ENCODE measurements at regions not wholly inside any gene's neighbourhood (a gene's known extent, or its start where the extent isn't known, plus 50 kb on each side); places are given as distances from the start of the nearest gene placed in this dataset.

DNA sequence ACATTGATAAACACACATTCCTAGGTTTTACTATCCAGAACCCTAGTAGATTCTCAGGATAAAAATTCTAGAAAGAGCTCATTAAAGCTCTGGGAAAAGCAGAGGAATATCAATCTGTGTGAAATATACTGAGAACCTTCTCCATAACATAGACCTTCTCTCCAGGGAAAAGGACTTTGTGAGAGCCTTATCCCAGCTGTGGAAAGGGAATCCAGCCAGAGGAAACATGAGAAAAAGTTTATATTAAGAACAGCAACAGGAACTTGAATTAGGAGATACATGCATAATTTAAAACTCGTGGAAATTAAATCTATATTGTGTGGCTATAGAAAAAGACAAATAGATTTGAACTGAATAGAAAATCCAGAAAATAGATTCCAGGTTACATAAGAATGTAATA is 1639.9 kb downstream of the EFNB2 start:
- Histone ChIP-seq H3K36me3 (ENCODE audit: control insufficient read depth, insufficient read depth, low read length) (no peaks in the 10 kb centered on the region), H3K27me3 (ENCODE audit: control insufficient read depth, insufficient read depth, low read length) (no peaks in the 10 kb centered on the region), H3K27ac (ENCODE audit: insufficient read depth, low read length, poor library complexity, severe bottlenecking) (no peak overlapping the region), H3K9me3 (ENCODE audit: control insufficient read depth in 2 of 2, low read length in 2 of 2) (no peaks in the 10 kb centered on the region), H3K4me1 (ENCODE audit: control insufficient read depth, insufficient read depth, low read length, poor library complexity, severe bottlenecking) (no peaks in the 10 kb centered on the region), H3K4me3 (ENCODE audit: low read depth, low read length) (no peak overlapping the region)
- Mint-ChIP-seq H3K27ac (no peak overlapping the region), H3K27me3 (no peaks in the 10 kb centered on the region), H3K36me3 (no peaks in the 10 kb centered on the region), H3K4me1 (no peaks in the 10 kb centered on the region), H3K9me3 (peaks cover 0 to 8% (median 4%) of the 10 kb centered on the region in 7 donors), H3K4me3 (no peak overlapping the region)
- ATAC-seq (ENCODE audit: low read depth in 2 of 2), result no peak
- no peak for DNase-seq

DNA sequence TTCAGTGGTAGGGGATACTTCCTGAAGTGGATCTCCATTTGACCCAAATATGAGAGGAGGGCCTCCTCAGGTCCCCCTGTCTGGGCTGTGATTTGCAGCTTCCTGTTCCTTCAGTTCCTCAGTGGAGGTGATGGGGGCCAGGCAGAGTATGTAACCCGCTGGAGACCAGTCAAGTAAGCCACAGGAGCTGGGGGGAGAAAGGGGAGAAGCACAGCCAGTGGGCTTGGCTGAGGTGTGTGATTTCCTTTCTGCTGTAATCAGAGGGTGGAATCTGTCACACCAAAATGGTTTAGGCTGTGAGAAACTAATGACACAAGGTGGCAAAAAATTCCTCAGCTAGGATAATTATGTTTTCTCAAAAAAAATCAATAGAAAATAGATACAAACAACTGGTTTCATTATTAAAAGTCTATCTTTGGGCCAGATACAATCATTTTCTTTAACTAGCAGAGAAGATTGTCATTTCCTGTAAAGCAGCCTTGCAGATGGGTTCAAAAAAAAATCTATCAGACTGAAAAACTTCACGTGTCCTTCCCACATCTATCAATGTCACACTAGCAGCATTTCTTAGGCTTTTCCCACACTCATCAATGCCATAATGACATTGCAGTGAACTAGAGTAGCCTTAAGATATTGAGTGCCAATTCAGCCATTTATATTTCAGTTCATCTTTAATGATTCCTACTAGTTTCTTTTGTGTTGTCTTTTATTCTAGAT is 1660.3 kb downstream of the EFNB2 start:
- H3K27ac ChIP-seq (ENCODE audit: insufficient read depth, low read length, poor library complexity, severe bottlenecking), result no peak overlapping the region
- ATAC-seq (ENCODE audit: low read depth in 2 of 2) (no peak), DNase-seq (no peak)
- no peaks in the 10 kb centered on the region for H3K27me3 Mint-ChIP-seq
- no peak overlapping the region for H3K27ac Mint-ChIP-seq
- H3K36me3 ChIP-seq (ENCODE audit: control insufficient read depth, insufficient read depth, low read length), result no peaks in the 10 kb centered on the region
- H3K4me3 Mint-ChIP-seq, result no peak overlapping the region
- no peaks in the 10 kb centered on the region for H3K27me3 ChIP-seq (ENCODE audit: control insufficient read depth, insufficient read depth, low read length)
- no peak overlapping the region for H3K4me3 ChIP-seq (ENCODE audit: low read depth, low read length)
- no peaks in the 10 kb centered on the region for H3K9me3 ChIP-seq (ENCODE audit: control insufficient read depth in 2 of 2, low read length in 2 of 2)
- H3K4me1 ChIP-seq (ENCODE audit: control insufficient read depth, insufficient read depth, low read length, poor library complexity, severe bottlenecking), result no peaks in the 10 kb centered on the region
- no peaks in the 10 kb centered on the region for H3K4me1 Mint-ChIP-seq
- peaks cover 0 to 7% (median 3%) of the 10 kb centered on the region in 7 donors for H3K9me3 Mint-ChIP-seq
- no peaks in the 10 kb centered on the region for H3K36me3 Mint-ChIP-seq

DNA sequence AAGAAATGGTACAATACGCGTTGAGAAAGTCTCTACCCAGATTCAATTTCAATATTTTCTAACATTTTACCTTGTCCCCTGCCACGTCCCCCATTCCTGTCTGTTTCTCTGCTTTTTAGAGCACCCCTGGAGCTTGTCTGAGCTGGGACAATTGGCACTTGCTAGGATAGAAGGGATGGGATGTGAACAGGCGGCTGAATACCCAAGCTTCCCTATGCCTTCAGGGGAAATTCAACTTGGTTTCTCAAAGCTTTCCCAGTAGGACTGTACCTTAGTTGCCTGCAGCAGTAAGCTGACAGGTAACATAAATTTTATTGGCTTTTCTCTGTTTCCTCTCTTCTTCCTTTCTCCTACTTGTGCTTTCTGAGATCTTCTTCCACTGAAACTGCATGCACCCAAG is 1663.3 kb downstream of the EFNB2 start:
- H3K27ac Mint-ChIP-seq, result no peak overlapping the region
- no peaks in the 10 kb centered on the region for H3K27me3 Mint-ChIP-seq
- no peak overlapping the region for H3K27ac ChIP-seq (ENCODE audit: insufficient read depth, low read length, poor library complexity, severe bottlenecking)
- no peaks in the 10 kb centered on the region for H3K36me3 ChIP-seq (ENCODE audit: control insufficient read depth, insufficient read depth, low read length)
- no peak overlapping the region for H3K4me3 Mint-ChIP-seq
- ATAC-seq (ENCODE audit: low read depth in 2 of 2), result no peak
- no peaks in the 10 kb centered on the region for H3K36me3 Mint-ChIP-seq
- no peaks in the 10 kb centered on the region for H3K9me3 ChIP-seq (ENCODE audit: control insufficient read depth in 2 of 2, low read length in 2 of 2)
- H3K4me1 ChIP-seq (ENCODE audit: control insufficient read depth, insufficient read depth, low read length, poor library complexity, severe bottlenecking), result no peaks in the 10 kb centered on the region
- H3K4me1 Mint-ChIP-seq, result no peaks in the 10 kb centered on the region
- peaks cover 0 to 8% (median 3%) of the 10 kb centered on the region in 7 donors for H3K9me3 Mint-ChIP-seq
- no peak for DNase-seq
- H3K4me3 ChIP-seq (ENCODE audit: low read depth, low read length), result no peak overlapping the region
- no peaks in the 10 kb centered on the region for H3K27me3 ChIP-seq (ENCODE audit: control insufficient read depth, insufficient read depth, low read length)

DNA sequence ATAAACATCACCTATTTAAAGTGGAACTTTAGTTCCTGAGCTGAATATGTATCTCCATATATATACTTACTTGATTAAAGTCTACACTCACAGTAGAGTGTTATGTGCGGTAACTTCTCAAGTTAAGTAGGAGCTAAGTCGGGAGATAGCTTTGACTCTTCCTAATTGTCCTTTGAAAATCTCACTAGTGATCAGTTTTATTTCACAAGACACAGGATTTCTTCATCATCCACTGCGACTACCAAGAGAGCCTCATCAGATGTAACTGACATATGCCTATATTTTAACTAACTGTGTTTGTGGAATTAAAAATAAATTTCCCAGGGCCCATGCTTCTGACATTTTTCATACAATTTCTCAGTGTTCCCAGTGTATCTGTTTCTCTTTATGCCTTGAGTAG is 1664.0 kb downstream of the EFNB2 start:
- no peaks in the 10 kb centered on the region for H3K36me3 Mint-ChIP-seq
- no peak for ATAC-seq (ENCODE audit: low read depth in 2 of 2)

DNA sequence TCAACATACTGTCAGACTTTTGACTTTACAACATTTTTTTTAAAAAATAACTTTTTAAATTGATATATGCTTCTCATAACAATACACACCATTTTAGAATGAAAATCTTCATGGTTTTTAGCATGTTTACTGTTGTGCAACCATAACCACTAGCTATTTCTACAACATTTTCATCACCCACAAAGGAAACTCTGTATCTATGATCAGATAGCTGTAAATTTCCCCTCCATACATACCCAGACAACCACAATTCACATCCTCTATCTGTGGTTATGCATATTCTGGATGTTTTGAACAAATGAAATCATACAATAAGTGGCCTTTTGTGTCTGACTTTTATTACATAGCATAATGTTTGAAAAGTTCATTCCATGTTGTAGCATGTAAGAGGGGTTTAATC is 1666.0 kb downstream of the EFNB2 start:
- H3K36me3 Mint-ChIP-seq, result no peaks in the 10 kb centered on the region
- ATAC-seq (ENCODE audit: low read depth in 2 of 2), result no peak
- H3K9me3 ChIP-seq (ENCODE audit: control insufficient read depth in 2 of 2, low read length in 2 of 2), result no peaks in the 10 kb centered on the region
- H3K27ac Mint-ChIP-seq, result no peak overlapping the region
- H3K27me3 Mint-ChIP-seq, result no peaks in the 10 kb centered on the region
- H3K4me1 ChIP-seq (ENCODE audit: control insufficient read depth, insufficient read depth, low read length, poor library complexity, severe bottlenecking), result no peaks in the 10 kb centered on the region
- peaks cover 0 to 13% (median 4%) of the 10 kb centered on the region in 7 donors for H3K9me3 Mint-ChIP-seq
- no peak for DNase-seq
- no peak overlapping the region for H3K4me3 Mint-ChIP-seq
- no peaks in the 10 kb centered on the region for H3K27me3 ChIP-seq (ENCODE audit: control insufficient read depth, insufficient read depth, low read length)
- H3K27ac ChIP-seq (ENCODE audit: insufficient read depth, low read length, poor library complexity, severe bottlenecking), result no peak overlapping the region
- H3K36me3 ChIP-seq (ENCODE audit: control insufficient read depth, insufficient read depth, low read length), result no peaks in the 10 kb centered on the region
- no peak overlapping the region for H3K4me3 ChIP-seq (ENCODE audit: low read depth, low read length)
- H3K4me1 Mint-ChIP-seq, result no peaks in the 10 kb centered on the region

More for the DNA sequence above, 1664.0 kb downstream of the EFNB2 start:
- H3K27ac ChIP-seq (ENCODE audit: insufficient read depth, low read length, poor library complexity, severe bottlenecking), result no peak overlapping the region
- Mint-ChIP-seq H3K27ac (no peak overlapping the region), H3K9me3 (peaks cover 0 to 9% (median 3%) of the 10 kb centered on the region in 7 donors), H3K4me1 (no peaks in the 10 kb centered on the region), H3K27me3 (no peaks in the 10 kb centered on the region), H3K4me3 (no peak overlapping the region)
- no peak overlapping the region for H3K4me3 ChIP-seq (ENCODE audit: low read depth, low read length)
- no peaks in the 10 kb centered on the region for H3K9me3 ChIP-seq (ENCODE audit: control insufficient read depth in 2 of 2, low read length in 2 of 2)
- no peaks in the 10 kb centered on the region for H3K4me1 ChIP-seq (ENCODE audit: control insufficient read depth, insufficient read depth, low read length, poor library complexity, severe bottlenecking)
- no peaks in the 10 kb centered on the region for H3K27me3 ChIP-seq (ENCODE audit: control insufficient read depth, insufficient read depth, low read length)
- no peaks in the 10 kb centered on the region for H3K36me3 ChIP-seq (ENCODE audit: control insufficient read depth, insufficient read depth, low read length)
- DNase-seq, result no peak

DNA sequence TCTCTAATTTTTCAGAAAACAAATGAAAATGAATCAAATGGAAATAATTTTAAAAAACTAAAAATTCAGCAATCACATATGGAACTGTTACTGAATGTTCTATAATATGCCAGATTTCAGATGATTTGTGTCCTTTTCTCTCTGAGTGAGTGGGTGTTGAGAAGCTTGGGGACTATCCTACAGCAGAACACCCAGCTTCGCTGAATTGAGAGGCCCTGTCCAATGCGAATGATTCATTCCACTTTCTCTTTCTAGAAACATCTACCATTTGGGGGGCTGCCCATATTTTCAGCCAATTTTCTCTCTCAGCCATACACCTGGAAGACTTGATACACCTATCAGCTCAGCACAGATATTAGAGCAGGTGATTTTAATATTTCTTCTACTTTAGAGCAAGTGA is 1666.7 kb downstream of the EFNB2 start:
- Histone ChIP-seq H3K27me3 (ENCODE audit: control insufficient read depth, insufficient read depth, low read length) (no peaks in the 10 kb centered on the region), H3K9me3 (ENCODE audit: control insufficient read depth in 2 of 2, low read length in 2 of 2) (no peaks in the 10 kb centered on the region), H3K4me3 (ENCODE audit: low read depth, low read length) (no peak overlapping the region), H3K27ac (ENCODE audit: insufficient read depth, low read length, poor library complexity, severe bottlenecking) (no peak overlapping the region), H3K36me3 (ENCODE audit: control insufficient read depth, insufficient read depth, low read length) (no peaks in the 10 kb centered on the region), H3K4me1 (ENCODE audit: control insufficient read depth, insufficient read depth, low read length, poor library complexity, severe bottlenecking) (no peaks in the 10 kb centered on the region)
- Mint-ChIP-seq H3K27me3 (no peaks in the 10 kb centered on the region), H3K9me3 (peaks cover 0 to 13% (median 4%) of the 10 kb centered on the region in 7 donors), H3K4me3 (no peak overlapping the region), H3K36me3 (no peaks in the 10 kb centered on the region), H3K27ac (no peak overlapping the region), H3K4me1 (no peaks in the 10 kb centered on the region)
- no peak for DNase-seq
- no peak for ATAC-seq (ENCODE audit: low read depth in 2 of 2)

DNA sequence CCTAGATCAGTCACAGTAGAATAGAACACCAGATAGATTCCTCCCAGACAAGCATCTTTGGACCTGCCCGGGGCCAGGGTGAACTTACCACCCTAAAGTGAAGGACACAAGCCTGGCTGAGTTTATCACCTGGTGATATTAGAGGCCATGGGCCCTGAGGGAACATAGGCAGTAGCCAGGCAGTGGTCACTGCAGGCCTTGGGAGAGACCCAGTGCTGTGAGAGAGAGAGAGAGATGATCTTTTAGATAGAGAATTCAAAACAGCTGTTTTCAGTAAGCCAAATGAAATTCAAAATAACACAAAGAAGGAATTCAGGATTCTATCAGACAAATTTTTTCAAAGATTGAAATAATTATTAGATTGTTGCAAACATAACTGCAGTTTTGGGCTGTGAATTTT is 1679.9 kb downstream of the EFNB2 start:
- Mint-ChIP-seq H3K4me3 (no peak overlapping the region), H3K27ac (no peak overlapping the region)
- H3K4me3 ChIP-seq (ENCODE audit: low read depth, low read length), result no peak overlapping the region

DNA sequence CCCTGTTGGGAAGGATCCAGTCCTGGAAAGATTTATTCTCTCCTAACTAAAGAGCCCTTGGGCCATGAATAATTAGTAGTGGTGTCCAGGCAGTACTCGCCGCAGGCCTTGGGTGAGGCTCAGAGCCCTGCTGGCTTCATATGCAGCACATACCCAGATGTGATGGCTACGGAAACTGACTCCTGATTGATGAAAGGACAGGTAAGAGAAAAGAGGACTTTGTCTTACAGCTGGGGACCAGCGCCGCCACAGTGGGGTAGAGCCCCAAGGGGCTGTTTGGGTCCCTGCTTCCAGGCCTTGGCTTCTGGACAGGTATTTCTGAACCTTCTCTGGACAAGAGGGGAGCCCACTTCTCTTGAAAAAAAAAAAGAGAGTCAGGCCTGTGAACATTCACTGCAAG is 1680.8 kb downstream of the EFNB2 start:
- no peaks in the 10 kb centered on the region for H3K4me1 Mint-ChIP-seq
- no peak overlapping the region for H3K27ac Mint-ChIP-seq
- H3K9me3 ChIP-seq (ENCODE audit: control insufficient read depth in 2 of 2, low read length in 2 of 2), result peaks cover 0 to 2% of the 10 kb centered on the region in 2 experiments
- H3K9me3 Mint-ChIP-seq, result peaks cover 0 to 7% (median 3%) of the 10 kb centered on the region in 7 donors
- H3K4me1 ChIP-seq (ENCODE audit: control insufficient read depth, insufficient read depth, low read length, poor library complexity, severe bottlenecking), result no peaks in the 10 kb centered on the region
- no peaks in the 10 kb centered on the region for H3K27me3 Mint-ChIP-seq
- H3K27ac ChIP-seq (ENCODE audit: insufficient read depth, low read length, poor library complexity, severe bottlenecking), result no peak overlapping the region
- H3K4me3 Mint-ChIP-seq, result no peak overlapping the region
- DNase-seq, result no peak
- no peaks in the 10 kb centered on the region for H3K36me3 Mint-ChIP-seq
- H3K4me3 ChIP-seq (ENCODE audit: low read depth, low read length), result no peak overlapping the region
- no peak for ATAC-seq (ENCODE audit: low read depth in 2 of 2)
- no peaks in the 10 kb centered on the region for H3K36me3 ChIP-seq (ENCODE audit: control insufficient read depth, insufficient read depth, low read length)
- no peaks in the 10 kb centered on the region for H3K27me3 ChIP-seq (ENCODE audit: control insufficient read depth, insufficient read depth, low read length)

More for the DNA sequence above, 1679.9 kb downstream of the EFNB2 start:
- H3K36me3 ChIP-seq (ENCODE audit: control insufficient read depth, insufficient read depth, low read length), result no peaks in the 10 kb centered on the region
- no peaks in the 10 kb centered on the region for H3K4me1 ChIP-seq (ENCODE audit: control insufficient read depth, insufficient read depth, low read length, poor library complexity, severe bottlenecking)
- H3K27me3 ChIP-seq (ENCODE audit: control insufficient read depth, insufficient read depth, low read length), result no peaks in the 10 kb centered on the region
- Mint-ChIP-seq H3K36me3 (no peaks in the 10 kb centered on the region), H3K27me3 (no peaks in the 10 kb centered on the region), H3K4me1 (no peaks in the 10 kb centered on the region), H3K9me3 (peaks cover 0 to 7% (median 4%) of the 10 kb centered on the region in 7 donors)
- no peak for ATAC-seq (ENCODE audit: low read depth in 2 of 2)
- H3K27ac ChIP-seq (ENCODE audit: insufficient read depth, low read length, poor library complexity, severe bottlenecking), result no peak overlapping the region
- no peak for DNase-seq
- peaks cover 0 to 2% of the 10 kb centered on the region in 2 experiments for H3K9me3 ChIP-seq (ENCODE audit: control insufficient read depth in 2 of 2, low read length in 2 of 2)

All from CD4-positive, CD25-positive, alpha-beta regulatory T cell (primary cell).